WERI-Rb-1 (cell line): ENCODE measurements at regions not wholly inside any gene's neighbourhood (a gene's known extent, or its start where the extent isn't known, plus 50 kb on each side); places are given as distances from the start of the nearest gene placed in this dataset.

Experiments used
- DNase-seq: peaks from one replicate; pipeline ENCODE4 v3.0.0-alpha.2; 2020
- H3K27ac ChIP-seq: fragments of 250-450 bp; sonication (Bioruptor Pico); 2 replicates; pipeline ENCODE4 v1.5.1; 2020; ENCODE audit warnings: mild to moderate bottlenecking, moderate library complexity
- H3K27me3 ChIP-seq: fragments of 250-450 bp; sonication (Bioruptor Pico); 2 replicates; pipeline ENCODE4 v1.5.1; 2021; ENCODE audit warnings: mild to moderate bottlenecking, low read depth, moderate library complexity; ENCODE audit not compliant: insufficient read depth, severe bottlenecking
- H3K36me3 ChIP-seq: fragments of 250-450 bp; sonication (Bioruptor Pico); 2 replicates; pipeline ENCODE4 v1.5.1; 2020; ENCODE audit warnings: mild to moderate bottlenecking, moderate library complexity
- H3K4me3 ChIP-seq: 2 replicates; pipeline ENCODE4 v1.5.1; 2011; ENCODE audit warnings: low read depth, mild to moderate bottlenecking, control low read depth, low read length
- H3K9me3 ChIP-seq: fragments of 250-450 bp; sonication (Bioruptor Pico); 2 replicates; pipeline ENCODE4 v1.5.1; 2021; ENCODE audit warnings: mild to moderate bottlenecking, moderate library complexity; ENCODE audit not compliant: severe bottlenecking
- CTCF ChIP-seq: IDR thresholded peaks from 2 replicates; pipeline ENCODE4 v1.5.1; 2011; ENCODE audit warnings: low read depth, mild to moderate bottlenecking, control low read depth, inconsistent platforms, low read length

- TF ChIP-seq CTCF, result no peak
- H3K27me3 ChIP-seq, result no peaks in the 10 kb centered on the region
Measured at GRCh38 chr18:76252139-76252538, 242.9 kb downstream of the ZNF516 start.

DNA sequence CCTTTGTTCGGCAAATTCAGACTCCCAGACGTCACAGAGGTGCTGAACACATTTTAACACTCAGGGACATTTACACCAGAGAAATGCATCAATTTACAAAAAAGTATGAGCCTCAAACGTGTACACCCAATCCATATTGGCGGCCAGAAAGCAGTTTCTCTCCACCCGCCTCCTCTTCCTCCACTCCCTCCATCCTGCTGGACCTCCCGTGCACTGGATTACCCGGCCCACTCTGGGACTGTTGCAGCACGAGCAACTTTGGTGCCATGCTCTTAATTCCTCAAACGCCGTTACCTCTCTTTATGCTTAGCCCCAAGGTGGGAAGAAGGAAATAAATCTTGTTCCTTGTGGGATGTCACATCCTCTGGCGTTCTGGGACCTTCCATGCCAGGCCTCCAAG lies 243.4 kb downstream of the ZNF516 start:
- no peak for TF ChIP-seq CTCF
- no peaks in the 10 kb centered on the region for H3K9me3 ChIP-seq
- no peaks in the 10 kb centered on the region for H3K36me3 ChIP-seq
- no peaks in the 10 kb centered on the region for H3K27me3 ChIP-seq
- no peak for DNase-seq
- no peak overlapping the region for H3K4me3 ChIP-seq
- H3K27ac ChIP-seq, result no peak overlapping the region

More at GRCh38 chr18:76252139-76252538, 242.9 kb downstream of the ZNF516 start:
- no peak overlapping the region for H3K4me3 ChIP-seq
- no peaks in the 10 kb centered on the region for H3K9me3 ChIP-seq
- no peaks in the 10 kb centered on the region for H3K36me3 ChIP-seq
- no peak overlapping the region for H3K27ac ChIP-seq
- DNase-seq, result no peak

DNA sequence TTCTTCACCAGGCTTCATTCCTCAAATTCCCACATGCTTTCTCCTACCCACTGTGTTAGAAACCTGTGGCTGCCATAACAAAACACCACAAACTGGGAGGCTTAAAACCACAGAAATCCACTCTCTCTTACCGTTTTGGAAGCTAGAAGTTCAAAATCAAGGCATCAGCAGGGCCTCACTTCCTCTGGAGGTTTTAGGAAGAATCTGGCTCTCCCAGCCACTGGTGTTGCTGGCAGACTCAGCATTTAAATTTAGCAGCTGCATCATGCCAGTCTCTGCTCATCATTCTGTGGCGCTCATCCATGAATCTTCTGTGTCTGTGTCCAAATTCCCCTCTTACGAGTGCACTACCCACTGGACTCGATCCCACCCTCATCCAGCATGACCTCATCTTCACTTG lies 248.5 kb downstream of the ZNF516 start:
- DNase-seq, result no peak
- no peaks in the 10 kb centered on the region for H3K36me3 ChIP-seq
- no peak for TF ChIP-seq CTCF

GRCh38 chr18:76234676-76235060 lies 260.4 kb downstream of the ZNF516 start:
- no peaks in the 10 kb centered on the region for H3K27me3 ChIP-seq
- no peaks in the 10 kb centered on the region for H3K36me3 ChIP-seq
- no peak overlapping the region for H3K4me3 ChIP-seq
- peaks cover 4% of the 10 kb centered on the region for H3K9me3 ChIP-seq
- no peak overlapping the region for H3K27ac ChIP-seq
- no peak for TF ChIP-seq CTCF
- no peak for DNase-seq

More for the DNA sequence above, 248.5 kb downstream of the ZNF516 start:
- H3K27me3 ChIP-seq, result no peaks in the 10 kb centered on the region
- H3K27ac ChIP-seq, result no peak overlapping the region
- no peaks in the 10 kb centered on the region for H3K9me3 ChIP-seq
- no peak overlapping the region for H3K4me3 ChIP-seq

GRCh38 chr18:76233876-76234675 lies 261.0 kb downstream of the ZNF516 start:
- TF ChIP-seq CTCF, result no peak
- no peaks in the 10 kb centered on the region for H3K36me3 ChIP-seq
- H3K9me3 ChIP-seq, result peaks cover 3% of the 10 kb centered on the region
- H3K4me3 ChIP-seq, result no peak overlapping the region
- no peak overlapping the region for H3K27ac ChIP-seq
- no peaks in the 10 kb centered on the region for H3K27me3 ChIP-seq
- DNase-seq, result no peak

- Histone ChIP-seq H3K27me3 (no peaks in the 10 kb centered on the region), H3K4me3 (no peak overlapping the region), H3K9me3 (no peaks in the 10 kb centered on the region), H3K27ac (no peak overlapping the region), H3K36me3 (no peaks in the 10 kb centered on the region)
- no peak for TF ChIP-seq CTCF
- DNase-seq, result no peak
Measured at GRCh38 chr18:76233406-76233805, 261.6 kb downstream of the ZNF516 start.
